ENCODE measurements at regions not wholly inside any gene's neighbourhood (a gene's known extent, or its start where the extent isn't known, plus 50 kb on each side); places are given as distances from the start of the nearest gene placed in this dataset.

- DNase-seq (ENCODE audit: low spot score), result no peak
Measured at GRCh38 chr3:106175276-106175675, 306.5 kb upstream of the CBLB start.

DNA sequence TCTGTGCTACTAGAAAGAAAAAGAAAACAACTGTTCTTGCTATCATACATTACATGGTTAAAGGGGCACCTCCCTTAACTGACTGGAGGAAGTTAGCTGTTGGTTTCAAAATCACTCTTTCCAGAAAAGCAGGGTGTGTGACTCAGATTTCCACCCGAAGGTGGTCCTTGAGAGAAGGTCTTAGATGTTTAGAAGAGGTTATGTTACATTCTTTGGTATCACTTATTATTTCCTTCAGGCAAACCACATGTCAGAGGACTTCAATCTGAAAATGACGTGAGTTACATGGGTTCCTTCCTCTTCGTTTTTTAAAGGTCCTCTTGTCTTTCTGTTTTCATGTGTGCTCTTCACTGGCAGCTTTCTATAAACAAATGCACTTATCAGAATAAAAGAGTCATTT is 307.9 kb upstream of the CBLB start:
- no peak for DNase-seq (ENCODE audit: low spot score)

DNA sequence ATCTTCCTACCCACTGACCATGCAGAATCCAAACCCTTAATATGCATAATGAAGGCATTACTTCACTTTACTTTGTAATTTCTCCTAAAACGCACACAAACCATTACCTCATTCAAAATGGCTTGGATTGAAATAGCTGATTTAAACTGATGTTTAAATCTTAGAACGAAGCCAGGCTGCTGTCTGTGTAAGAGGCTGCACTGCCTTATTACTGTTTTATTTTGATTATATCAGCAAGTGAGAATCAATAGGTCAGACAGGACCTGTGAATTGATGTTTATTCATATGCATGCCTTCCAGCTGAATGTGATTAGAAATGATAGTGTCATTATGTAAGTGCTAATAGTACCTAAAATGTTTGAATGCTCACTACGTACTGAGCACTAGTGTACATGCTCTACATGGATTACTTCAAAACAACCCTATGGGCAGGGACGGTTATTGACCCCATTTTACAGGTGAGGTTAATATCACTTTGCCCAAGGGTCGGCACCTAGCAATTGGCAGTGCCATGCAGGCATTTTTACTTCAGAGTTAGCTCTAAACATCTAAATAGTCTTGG is 314.2 kb upstream of the CBLB start:
- no peak for DNase-seq (ENCODE audit: low spot score)

- peak; percentile 70 for DNase-seq (ENCODE audit: low spot score)
Measured at GRCh38 chr3:106183762-106184391, 315.1 kb upstream of the CBLB start.

DNA sequence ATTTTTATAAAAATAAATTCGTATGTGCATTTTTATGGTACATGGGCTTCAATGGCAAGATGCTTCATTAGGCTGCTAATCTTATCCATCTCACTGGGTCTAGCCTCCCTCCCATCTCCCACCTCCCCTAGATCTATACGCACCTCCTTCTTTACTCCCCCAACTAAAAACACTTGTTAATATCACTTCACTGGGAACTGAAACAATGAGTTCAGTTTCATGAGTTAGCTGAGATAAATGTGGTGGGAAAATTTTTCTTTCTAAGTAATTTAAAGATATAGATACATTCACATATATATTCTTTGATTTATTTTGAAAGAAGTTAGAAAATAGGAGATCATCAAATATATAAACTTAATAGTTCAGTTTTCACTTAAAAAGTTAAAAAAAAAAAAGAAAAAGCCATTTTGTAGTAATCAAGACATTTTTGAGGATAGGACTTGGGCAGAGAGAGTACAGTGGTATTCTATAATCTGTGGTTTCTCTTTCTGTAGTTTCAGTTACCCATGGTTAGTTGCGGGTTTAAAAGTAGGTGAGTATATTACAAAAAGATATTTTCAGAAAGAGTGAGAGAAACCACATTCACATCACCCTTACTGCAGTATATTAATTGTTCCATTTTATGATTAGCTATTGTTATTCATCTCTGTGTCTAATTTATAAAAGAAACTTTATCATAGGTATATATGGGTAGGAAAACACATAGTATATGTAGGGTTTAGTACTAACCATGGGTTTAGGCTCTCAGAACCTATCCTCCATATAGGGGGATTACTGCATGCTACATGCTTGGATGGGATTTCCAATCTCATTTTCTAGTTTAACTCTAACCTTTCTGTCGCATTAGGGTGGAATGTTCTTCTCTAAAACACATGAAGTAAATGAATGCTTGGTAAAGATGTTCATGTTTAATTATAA is 316.0 kb upstream of the CBLB start:
- DNase-seq (ENCODE audit: low spot score), result no peak

GRCh38 chr3:106185949-106186348 is 317.1 kb upstream of the CBLB start:
- no peak for DNase-seq (ENCODE audit: low spot score)

DNA sequence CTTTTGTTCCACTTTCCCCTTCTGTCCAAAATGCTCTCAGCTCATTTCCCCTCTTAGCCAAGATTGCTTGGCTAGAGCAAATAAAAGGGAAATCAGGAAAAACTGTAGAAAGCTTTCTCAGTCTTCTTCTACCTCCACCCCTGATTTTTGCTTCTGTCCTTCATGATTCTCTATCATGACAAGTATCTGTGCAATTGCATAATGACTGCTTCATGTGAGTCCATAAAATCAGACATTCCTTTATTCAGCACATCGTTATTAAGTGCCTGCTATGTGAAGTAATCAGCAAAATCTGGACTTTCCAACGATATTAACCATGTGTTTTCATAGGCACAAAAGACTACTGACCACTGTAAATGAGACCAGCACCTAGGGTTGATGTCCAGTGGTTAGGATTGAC is 321.5 kb upstream of the CBLB start:
- DNase-seq (ENCODE audit: low spot score), result no peak

DNA sequence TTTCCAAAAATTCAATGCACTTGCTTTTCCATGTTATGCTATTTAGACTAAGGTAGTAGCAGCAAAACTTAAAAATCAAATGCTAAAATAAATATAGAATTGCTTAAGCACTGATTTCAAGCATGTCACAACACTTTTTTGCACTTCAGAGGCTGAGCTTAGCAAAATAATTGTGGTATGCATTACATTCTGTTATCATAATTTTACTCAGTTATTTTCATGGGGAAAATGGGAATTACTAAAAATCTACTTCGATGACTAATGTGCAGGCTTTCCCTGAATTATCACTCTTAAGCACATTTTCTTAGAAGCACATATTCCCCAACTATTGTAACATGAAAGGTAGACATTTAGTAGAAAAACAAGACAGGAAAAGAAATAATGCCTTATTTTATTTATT is 322.4 kb upstream of the CBLB start:
- DNase-seq (ENCODE audit: low spot score), result no peak

GRCh38 chr3:106191913-106192312 is 323.1 kb upstream of the CBLB start:
- DNase-seq (ENCODE audit: low spot score), result no peak

DNA sequence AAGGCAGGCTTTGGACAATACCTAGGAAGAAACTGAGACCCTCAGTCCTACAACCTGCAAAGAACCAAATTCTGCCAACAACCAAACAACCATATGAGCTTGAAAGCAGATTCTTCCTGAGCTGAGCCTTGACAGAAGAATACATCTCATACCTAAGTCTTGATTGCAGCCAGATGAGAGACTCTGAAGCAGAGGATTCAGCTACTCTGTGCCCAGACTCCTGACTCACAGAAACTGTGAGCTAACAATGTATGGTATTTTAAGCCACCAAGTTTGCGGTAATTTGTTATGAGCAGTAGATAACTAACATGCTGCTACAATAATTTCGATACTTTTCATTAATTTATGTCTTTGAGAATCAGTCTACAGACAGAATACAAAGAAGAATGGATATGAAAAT is 325.1 kb upstream of the CBLB start:
- DNase-seq (ENCODE audit: low spot score), result no peak

DNA sequence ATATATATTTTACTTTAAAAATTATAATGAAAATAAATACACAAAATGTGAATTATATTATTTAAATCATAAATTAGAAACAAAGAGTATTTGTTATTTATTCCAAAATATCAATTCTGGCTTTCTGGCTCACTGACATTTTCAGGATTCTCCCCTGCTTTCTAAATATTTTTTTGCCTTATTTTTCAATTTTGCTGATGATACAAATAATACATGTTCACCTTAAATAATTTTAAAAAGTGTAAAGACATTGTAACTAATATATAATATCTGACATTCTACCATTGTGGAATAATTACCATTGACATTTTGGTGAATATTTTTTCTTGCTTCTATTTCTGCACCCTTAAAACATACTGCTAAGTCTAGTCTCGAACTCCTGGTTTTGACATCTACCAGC is 325.9 kb upstream of the CBLB start:
- no peak for DNase-seq (ENCODE audit: low spot score)

- no peak for DNase-seq (ENCODE audit: low spot score)
Measured at GRCh38 chr3:106197532-106198194, 328.9 kb upstream of the CBLB start.

GRCh38 chr3:106204160-106204868 is 335.5 kb upstream of the CBLB start:
- DNase-seq (ENCODE audit: low spot score), result no peak

GRCh38 chr3:106206146-106206545 is 337.3 kb upstream of the CBLB start:
- DNase-seq (ENCODE audit: low spot score), result peak; percentile 24

GRCh38 chr3:106206613-106207012 is 337.8 kb upstream of the CBLB start:
- no peak for DNase-seq (ENCODE audit: low spot score)

DNA sequence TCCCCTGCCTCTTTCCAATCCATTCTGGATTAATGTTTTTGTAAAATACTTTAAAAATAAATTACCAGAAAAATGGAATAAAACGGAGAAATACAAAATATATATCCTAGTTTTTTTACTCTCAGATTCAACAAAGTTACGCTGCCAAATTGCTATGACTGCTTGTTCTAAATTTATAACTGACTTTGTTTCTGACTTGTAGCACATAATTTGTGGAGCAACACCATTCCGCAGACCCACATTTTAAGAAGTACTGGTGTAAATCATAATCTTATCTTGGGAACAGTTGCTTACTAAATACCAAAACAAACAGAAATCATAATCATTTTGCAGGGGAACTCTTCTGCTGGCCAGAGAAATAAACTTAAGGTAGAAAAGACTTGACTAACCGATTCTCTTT is 339.4 kb upstream of the CBLB start:
- no peak for DNase-seq (ENCODE audit: low spot score)

- DNase-seq (ENCODE audit: low spot score), result no peak
Measured at GRCh38 chr3:106208967-106209366, 340.2 kb upstream of the CBLB start.

- DNase-seq (ENCODE audit: low spot score), result no peak
Measured at GRCh38 chr3:106209482-106209881, 340.7 kb upstream of the CBLB start.

GRCh38 chr3:106210923-106211322 is 342.1 kb upstream of the CBLB start:
- no peak for DNase-seq (ENCODE audit: low spot score)

DNA sequence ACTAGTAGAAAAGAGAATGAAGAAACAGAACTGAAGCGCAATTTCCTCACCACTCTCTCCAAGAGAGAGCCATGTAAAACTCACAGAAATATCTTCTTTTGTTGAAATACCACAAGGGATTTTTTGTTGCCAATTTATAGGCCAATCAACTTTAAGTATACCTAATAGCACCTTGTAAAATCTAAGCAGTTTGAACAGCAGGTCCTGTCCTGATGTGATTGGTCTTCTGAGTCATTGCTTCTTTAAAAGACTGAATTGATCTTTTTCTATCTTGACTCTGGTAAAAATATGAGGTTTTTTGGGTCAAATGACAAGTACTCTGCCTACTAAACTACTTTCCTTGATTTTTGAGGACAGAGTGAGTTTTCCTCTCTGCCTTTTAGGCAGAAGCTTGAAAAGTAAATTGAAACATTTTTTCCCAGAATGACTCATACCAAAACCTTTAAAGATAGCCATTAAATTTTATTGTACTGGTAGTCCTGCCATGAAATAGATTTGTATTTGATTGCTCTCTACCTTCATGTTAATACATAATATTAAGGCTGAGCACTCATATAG is 343.9 kb upstream of the CBLB start:
- no peak for DNase-seq (ENCODE audit: low spot score)

DNA sequence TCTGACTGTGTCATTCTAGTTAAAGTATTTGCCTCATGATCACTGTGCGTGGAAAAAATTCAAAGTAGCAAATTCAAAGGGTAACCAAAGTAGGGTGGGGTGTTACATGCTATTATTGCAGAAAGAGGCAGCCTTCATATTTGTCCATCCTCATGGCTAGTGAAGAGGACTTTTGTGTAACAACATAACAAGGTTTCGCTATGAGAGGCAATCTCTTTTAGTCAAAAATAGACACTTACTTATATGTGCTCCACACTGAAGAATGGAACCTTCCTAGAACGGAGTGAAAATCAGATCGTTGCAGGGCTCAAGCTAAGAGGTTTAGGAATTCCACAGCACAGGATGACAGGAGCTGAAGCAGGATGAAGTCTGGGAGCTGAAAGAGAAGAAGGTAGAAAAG is 345.1 kb upstream of the CBLB start:
- DNase-seq (ENCODE audit: low spot score), result no peak

- no peak for DNase-seq (ENCODE audit: low spot score)
Measured at GRCh38 chr3:106214641-106215040, 345.8 kb upstream of the CBLB start.
